ENCODE measurements at regions not wholly inside any gene's neighbourhood (a gene's known extent, or its start where the extent isn't known, plus 50 kb on each side); places are given as distances from the start of the nearest gene placed in this dataset.
A peak's percentile ranks its signal among the peaks of the same experiment; 100 is the strongest.

GRCh38 chr12:4106621-4107020, 166.9 kb upstream of the CCND2 start:
- no peak overlapping the region for H3K27ac ChIP-seq (ENCODE audit: low read length)

GRCh38 chr12:4104722-4105244, 168.8 kb upstream of the CCND2 start:
- no peak overlapping the region for H3K27ac ChIP-seq (ENCODE audit: low read length)
- no peaks in the 10 kb centered on the region for H3K9me3 ChIP-seq (ENCODE audit: control insufficient read depth in 2 of 2, low read length in 2 of 2)
- no peak overlapping the region for H3K4me3 ChIP-seq (ENCODE audit: low read length in 2 of 2)
- H3K36me3 ChIP-seq (ENCODE audit: control insufficient read depth in 2 of 2, insufficient read depth in 2 of 2, low read length in 2 of 2) = no peaks in the 10 kb centered on the region
- H3K9ac ChIP-seq (ENCODE audit: low read length in 2 of 2) = no peak overlapping the region
- peaks cover 0 to 2% of the 10 kb centered on the region in 2 donors for H3K27me3 ChIP-seq (ENCODE audit: control insufficient read depth in 1 of 2, insufficient read depth in 2 of 2, low read length in 2 of 2)
- no peaks in the 10 kb centered on the region for H3K4me1 ChIP-seq (ENCODE audit: control insufficient read depth, insufficient read depth, low read length)

More at GRCh38 chr12:4106621-4107020, 166.9 kb upstream of the CCND2 start:
- Histone ChIP-seq H3K36me3 (ENCODE audit: control insufficient read depth in 2 of 2, insufficient read depth in 2 of 2, low read length in 2 of 2) (no peaks in the 10 kb centered on the region), H3K4me3 (ENCODE audit: low read length in 2 of 2) (no peak overlapping the region), H3K9ac (ENCODE audit: low read length in 2 of 2) (no peak overlapping the region), H3K9me3 (ENCODE audit: control insufficient read depth in 2 of 2, low read length in 2 of 2) (no peaks in the 10 kb centered on the region), H3K4me1 (ENCODE audit: control insufficient read depth, insufficient read depth, low read length) (no peaks in the 10 kb centered on the region), H3K27me3 (ENCODE audit: control insufficient read depth in 1 of 2, insufficient read depth in 2 of 2, low read length in 2 of 2) (peaks cover 2 to 5% of the 10 kb centered on the region in 2 donors)

GRCh38 chr12:4099276-4099675, 174.3 kb upstream of the CCND2 start:
- Histone ChIP-seq H3K4me1 (ENCODE audit: control insufficient read depth, insufficient read depth, low read length) (no peaks in the 10 kb centered on the region), H3K27ac (ENCODE audit: low read length) (no peak overlapping the region), H3K27me3 (ENCODE audit: control insufficient read depth in 1 of 2, insufficient read depth in 2 of 2, low read length in 2 of 2) (no peaks in the 10 kb centered on the region), H3K36me3 (ENCODE audit: control insufficient read depth in 2 of 2, insufficient read depth in 2 of 2, low read length in 2 of 2) (no peaks in the 10 kb centered on the region), H3K9me3 (ENCODE audit: control insufficient read depth in 2 of 2, low read length in 2 of 2) (no peaks in the 10 kb centered on the region), H3K9ac (ENCODE audit: low read length in 2 of 2) (no peak overlapping the region), H3K4me3 (ENCODE audit: low read length in 2 of 2) (no peak overlapping the region)

DNA sequence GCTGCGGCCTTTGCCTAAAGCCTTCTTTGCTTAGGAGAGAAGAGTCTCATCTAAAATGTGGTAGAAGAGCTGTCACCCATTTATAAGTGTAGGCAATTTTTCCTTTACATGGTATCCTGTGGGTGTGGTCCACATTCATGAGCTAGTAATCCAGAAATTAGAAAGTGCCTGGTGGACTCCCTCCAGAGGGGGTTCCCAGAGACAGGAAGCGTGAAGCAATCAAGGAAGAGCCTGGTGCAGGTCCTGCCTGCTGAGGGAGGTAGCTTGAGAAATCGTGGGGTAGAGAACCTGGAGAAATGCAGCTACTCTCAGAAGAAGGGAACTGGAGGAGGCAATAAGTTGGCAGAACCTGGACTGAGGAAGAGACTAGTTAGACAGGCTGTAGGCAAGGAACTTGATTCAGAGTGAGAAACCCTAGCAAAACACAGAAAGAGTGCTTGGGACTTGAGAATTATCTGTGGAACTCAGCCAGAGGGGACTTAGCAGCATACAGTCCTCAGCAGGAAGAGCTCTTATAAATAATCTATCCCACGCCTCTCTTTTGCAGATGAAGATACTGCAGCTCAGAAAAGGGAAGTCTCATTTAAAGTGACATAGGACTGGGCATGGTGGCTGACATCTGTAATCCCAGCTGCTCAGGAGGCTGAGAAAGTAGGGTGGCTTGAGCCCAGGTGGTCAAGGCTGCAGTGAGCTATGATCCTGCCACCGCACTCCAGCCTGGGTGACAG, 182.4 kb upstream of the CCND2 start:
- Histone ChIP-seq H3K27me3 (ENCODE audit: control insufficient read depth in 1 of 2, insufficient read depth in 2 of 2, low read length in 2 of 2) (no peaks in the 10 kb centered on the region), H3K4me3 (ENCODE audit: low read length in 2 of 2) (no peak overlapping the region), H3K36me3 (ENCODE audit: control insufficient read depth in 2 of 2, insufficient read depth in 2 of 2, low read length in 2 of 2) (no peaks in the 10 kb centered on the region), H3K9ac (ENCODE audit: low read length in 2 of 2) (no peak overlapping the region), H3K4me1 (ENCODE audit: control insufficient read depth, insufficient read depth, low read length) (peaks cover 2% of the 10 kb centered on the region), H3K9me3 (ENCODE audit: control insufficient read depth in 2 of 2, low read length in 2 of 2) (no peaks in the 10 kb centered on the region), H3K27ac (ENCODE audit: low read length) (no peak overlapping the region)

DNA sequence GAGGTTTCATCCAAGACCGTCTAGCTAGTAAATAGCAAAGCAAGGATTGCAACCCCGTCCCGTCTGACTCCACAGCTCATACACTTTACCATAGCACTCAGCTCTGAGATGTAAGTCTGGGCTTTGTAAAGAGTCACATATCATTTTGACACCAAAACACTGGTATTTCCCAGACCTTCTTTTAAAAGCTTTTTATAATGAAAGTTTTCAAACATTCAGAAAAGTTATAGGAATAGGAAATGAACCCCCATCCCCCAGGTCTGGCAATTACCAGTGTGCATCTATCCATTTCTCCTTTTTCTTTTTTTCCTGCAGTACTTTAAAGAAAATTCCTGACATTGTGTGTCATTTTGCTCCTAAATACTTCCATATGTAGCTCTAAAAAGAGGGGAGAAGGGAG, 183.6 kb upstream of the CCND2 start:
- H3K9ac ChIP-seq (ENCODE audit: low read length in 2 of 2) = no peak overlapping the region
- peaks cover 2% of the 10 kb centered on the region for H3K4me1 ChIP-seq (ENCODE audit: control insufficient read depth, insufficient read depth, low read length)
- no peaks in the 10 kb centered on the region for H3K27me3 ChIP-seq (ENCODE audit: control insufficient read depth in 1 of 2, insufficient read depth in 2 of 2, low read length in 2 of 2)
- no peak overlapping the region for H3K4me3 ChIP-seq (ENCODE audit: low read length in 2 of 2)
- H3K9me3 ChIP-seq (ENCODE audit: control insufficient read depth in 2 of 2, low read length in 2 of 2) = no peaks in the 10 kb centered on the region
- H3K36me3 ChIP-seq (ENCODE audit: control insufficient read depth in 2 of 2, insufficient read depth in 2 of 2, low read length in 2 of 2) = no peaks in the 10 kb centered on the region
- no peak overlapping the region for H3K27ac ChIP-seq (ENCODE audit: low read length)

DNA sequence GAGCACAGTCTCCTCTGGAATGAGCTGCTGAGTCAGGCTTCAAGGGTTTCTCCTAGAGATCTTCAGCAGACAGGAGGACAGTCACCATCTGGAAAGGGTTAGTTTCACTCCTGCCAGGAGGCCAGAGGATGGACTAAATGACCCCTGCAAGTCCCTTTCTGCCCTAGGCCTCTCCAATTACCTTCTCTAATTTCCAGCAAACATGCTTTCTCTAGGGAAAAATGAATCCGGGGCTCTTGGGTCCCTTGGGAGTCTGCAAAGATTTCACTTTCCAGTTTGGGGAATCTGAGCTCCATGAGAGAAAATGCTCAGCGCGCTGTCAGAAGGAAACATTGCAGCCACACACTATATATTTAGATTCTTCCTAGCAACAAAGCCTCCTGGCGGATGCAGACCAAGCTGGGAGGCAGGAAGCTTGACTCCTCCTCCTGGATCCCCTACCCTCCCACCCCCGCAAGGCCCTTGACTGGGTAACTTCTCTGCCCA, 184.4 kb upstream of the CCND2 start:
- H3K9me3 ChIP-seq (ENCODE audit: control insufficient read depth in 2 of 2, low read length in 2 of 2) = no peaks in the 10 kb centered on the region
- no peak overlapping the region for H3K9ac ChIP-seq (ENCODE audit: low read length in 2 of 2)
- peaks cover 2% of the 10 kb centered on the region for H3K4me1 ChIP-seq (ENCODE audit: control insufficient read depth, insufficient read depth, low read length)
- H3K4me3 ChIP-seq (ENCODE audit: low read length in 2 of 2) = peak overlapping the region in 1 of 2 donors; percentile 34
- no peaks in the 10 kb centered on the region for H3K36me3 ChIP-seq (ENCODE audit: control insufficient read depth in 2 of 2, insufficient read depth in 2 of 2, low read length in 2 of 2)
- no peak overlapping the region for H3K27ac ChIP-seq (ENCODE audit: low read length)
- H3K27me3 ChIP-seq (ENCODE audit: control insufficient read depth in 1 of 2, insufficient read depth in 2 of 2, low read length in 2 of 2) = no peaks in the 10 kb centered on the region

DNA sequence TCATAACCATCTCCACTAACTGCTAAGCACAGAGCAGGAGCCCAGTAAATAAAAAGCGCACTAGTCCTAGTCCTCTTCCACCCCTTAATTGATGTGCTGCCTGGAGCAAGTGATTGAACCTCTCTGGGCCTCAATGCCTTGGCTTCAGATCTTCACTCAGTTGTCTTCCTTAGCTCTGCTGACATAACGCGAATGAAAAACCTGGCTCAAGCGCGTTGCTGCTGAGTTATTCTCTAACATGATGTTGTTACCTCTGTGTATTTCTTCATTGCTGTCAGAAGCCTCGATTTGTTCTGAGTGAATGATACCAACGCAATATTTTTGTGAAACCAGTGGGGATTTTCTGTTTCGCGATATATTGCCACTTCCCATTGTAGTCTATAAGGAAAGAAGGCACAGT, 185.1 kb upstream of the CCND2 start:
- Histone ChIP-seq H3K27me3 (ENCODE audit: control insufficient read depth in 1 of 2, insufficient read depth in 2 of 2, low read length in 2 of 2) (no peaks in the 10 kb centered on the region), H3K9me3 (ENCODE audit: control insufficient read depth in 2 of 2, low read length in 2 of 2) (no peaks in the 10 kb centered on the region), H3K27ac (ENCODE audit: low read length) (no peak overlapping the region), H3K4me1 (ENCODE audit: control insufficient read depth, insufficient read depth, low read length) (peaks cover 2% of the 10 kb centered on the region), H3K36me3 (ENCODE audit: control insufficient read depth in 2 of 2, insufficient read depth in 2 of 2, low read length in 2 of 2) (no peaks in the 10 kb centered on the region), H3K4me3 (ENCODE audit: low read length in 2 of 2) (no peak overlapping the region), H3K9ac (ENCODE audit: low read length in 2 of 2) (no peak overlapping the region)

DNA sequence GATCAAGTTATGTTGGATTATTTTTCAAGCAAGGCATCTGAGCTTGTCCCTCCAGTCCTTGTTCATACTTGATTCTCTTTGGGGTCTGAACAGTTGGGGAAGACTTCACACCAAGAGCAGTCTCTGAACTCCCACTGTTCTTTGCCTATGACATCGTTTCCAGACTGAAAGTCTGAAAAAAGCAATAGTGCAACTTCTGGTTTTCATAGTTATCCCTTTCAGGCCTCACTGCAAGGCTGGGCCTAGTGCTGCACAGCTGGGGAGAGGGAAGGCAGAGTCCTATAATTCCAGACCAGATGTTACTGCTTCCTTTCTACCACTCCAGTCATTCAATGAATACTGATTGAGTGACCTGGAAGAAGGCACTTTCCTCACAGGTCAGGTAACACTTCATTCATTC, 187.1 kb upstream of the CCND2 start:
- Histone ChIP-seq H3K4me1 (ENCODE audit: control insufficient read depth, insufficient read depth, low read length) (peaks cover 2% of the 10 kb centered on the region), H3K4me3 (ENCODE audit: low read length in 2 of 2) (no peak overlapping the region), H3K27me3 (ENCODE audit: control insufficient read depth in 1 of 2, insufficient read depth in 2 of 2, low read length in 2 of 2) (no peaks in the 10 kb centered on the region), H3K27ac (ENCODE audit: low read length) (no peak overlapping the region), H3K9ac (ENCODE audit: low read length in 2 of 2) (no peak overlapping the region), H3K36me3 (ENCODE audit: control insufficient read depth in 2 of 2, insufficient read depth in 2 of 2, low read length in 2 of 2) (no peaks in the 10 kb centered on the region), H3K9me3 (ENCODE audit: control insufficient read depth in 2 of 2, low read length in 2 of 2) (no peaks in the 10 kb centered on the region)

GRCh38 chr12:4084573-4084972, 189.0 kb upstream of the CCND2 start:
- Histone ChIP-seq H3K9ac (ENCODE audit: low read length in 2 of 2) (no peak overlapping the region), H3K9me3 (ENCODE audit: control insufficient read depth in 2 of 2, low read length in 2 of 2) (no peaks in the 10 kb centered on the region), H3K27me3 (ENCODE audit: control insufficient read depth in 1 of 2, insufficient read depth in 2 of 2, low read length in 2 of 2) (no peaks in the 10 kb centered on the region), H3K4me1 (ENCODE audit: control insufficient read depth, insufficient read depth, low read length) (no peaks in the 10 kb centered on the region), H3K4me3 (ENCODE audit: low read length in 2 of 2) (no peak overlapping the region), H3K27ac (ENCODE audit: low read length) (no peak overlapping the region), H3K36me3 (ENCODE audit: control insufficient read depth in 2 of 2, insufficient read depth in 2 of 2, low read length in 2 of 2) (no peaks in the 10 kb centered on the region)

DNA sequence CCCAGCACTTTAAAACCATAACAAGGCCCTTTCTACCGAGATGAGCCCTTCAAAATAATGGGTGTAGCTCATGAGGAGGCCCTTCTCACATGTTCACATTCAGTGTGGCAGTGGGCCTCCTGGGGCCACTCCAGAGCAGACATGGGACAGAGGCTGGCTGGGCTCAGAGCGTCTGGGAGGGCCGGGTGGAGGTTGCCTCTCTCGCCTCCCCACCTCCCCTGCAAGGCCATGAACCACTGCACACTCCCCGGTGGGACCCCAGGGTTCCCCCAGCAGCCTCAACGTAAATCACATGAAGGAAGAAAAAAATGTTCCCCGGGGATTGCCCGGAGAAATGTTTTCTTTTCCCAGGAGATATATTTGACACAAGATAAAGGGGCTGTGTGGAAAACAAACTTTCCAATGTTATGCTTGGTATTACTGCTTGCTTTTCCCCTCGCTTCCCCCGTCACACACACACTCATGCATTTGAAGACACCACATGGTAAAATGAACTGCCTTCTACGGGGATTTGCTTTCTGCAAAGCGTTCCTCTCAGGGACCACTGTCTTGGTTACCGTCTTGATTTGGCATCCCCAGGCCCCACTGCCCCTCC, 190.7 kb upstream of the CCND2 start:
- Histone ChIP-seq H3K4me3 (ENCODE audit: low read length in 2 of 2) (no peak overlapping the region), H3K9me3 (ENCODE audit: control insufficient read depth in 2 of 2, low read length in 2 of 2) (no peaks in the 10 kb centered on the region), H3K27ac (ENCODE audit: low read length) (no peak overlapping the region), H3K4me1 (ENCODE audit: control insufficient read depth, insufficient read depth, low read length) (no peaks in the 10 kb centered on the region), H3K36me3 (ENCODE audit: control insufficient read depth in 2 of 2, insufficient read depth in 2 of 2, low read length in 2 of 2) (no peaks in the 10 kb centered on the region), H3K27me3 (ENCODE audit: control insufficient read depth in 1 of 2, insufficient read depth in 2 of 2, low read length in 2 of 2) (no peaks in the 10 kb centered on the region), H3K9ac (ENCODE audit: low read length in 2 of 2) (no peak overlapping the region)

DNA sequence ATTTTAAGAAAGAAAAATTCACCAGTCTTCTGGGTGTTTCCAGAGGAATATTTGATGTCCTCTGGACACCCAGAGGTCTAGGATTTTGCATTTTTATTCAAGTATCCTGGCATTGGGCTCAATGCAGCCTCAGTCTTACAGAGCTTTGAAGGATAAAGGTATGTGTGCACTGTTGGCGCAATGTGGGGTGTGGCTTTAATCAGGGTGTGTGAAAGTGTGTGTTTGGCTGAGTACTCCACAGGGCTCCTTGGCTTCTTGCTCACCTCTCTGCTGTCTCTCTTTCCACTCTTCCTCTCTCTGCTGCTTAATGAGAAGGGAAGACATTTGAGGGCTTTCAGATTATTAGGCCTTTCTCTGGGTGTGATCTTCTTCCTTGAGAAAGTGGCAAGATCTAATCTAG, 193.3 kb upstream of the CCND2 start:
- no peaks in the 10 kb centered on the region for H3K4me1 ChIP-seq (ENCODE audit: control insufficient read depth, insufficient read depth, low read length)
- H3K4me3 ChIP-seq (ENCODE audit: low read length in 2 of 2) = no peak overlapping the region
- no peak overlapping the region for H3K27ac ChIP-seq (ENCODE audit: low read length)
- no peak overlapping the region for H3K9ac ChIP-seq (ENCODE audit: low read length in 2 of 2)
- H3K27me3 ChIP-seq (ENCODE audit: control insufficient read depth in 1 of 2, insufficient read depth in 2 of 2, low read length in 2 of 2) = no peaks in the 10 kb centered on the region
- H3K9me3 ChIP-seq (ENCODE audit: control insufficient read depth in 2 of 2, low read length in 2 of 2) = no peaks in the 10 kb centered on the region
- no peaks in the 10 kb centered on the region for H3K36me3 ChIP-seq (ENCODE audit: control insufficient read depth in 2 of 2, insufficient read depth in 2 of 2, low read length in 2 of 2)

Measured in stomach smooth muscle (tissue), 2 donors.